Breast epithelium (tissue), 3 donors: ENCODE measurements at regions not wholly inside any gene's neighbourhood (a gene's known extent, or its start where the extent isn't known, plus 50 kb on each side); places are given as distances from the start of the nearest gene placed in this dataset.

ENCODE experiments used
- CTCF ChIP-seq, 3 donors: fragments of 450-650 bp; IDR thresholded peaks; one replicate each; pipeline ENCODE4 v1.5.1; 2016 to 2017; ENCODE audit warnings: antibody characterized with exemption in 3 of 3, mild to moderate bottlenecking in 3 of 3, moderate library complexity in 3 of 3
- POLR2A ChIP-seq: fragments of 450-650 bp; IDR thresholded peaks from one replicate; pipeline ENCODE4 v1.6.1; 2016; ENCODE audit warnings: antibody characterized with exemption, mild to moderate bottlenecking, moderate library complexity
- POLR2AphosphoS5 ChIP-seq, 3 donors: sonication (generic); formaldehyde crosslinking; IDR thresholded peaks; one replicate each; pipeline ENCODE4 v1.6.1; 2017; ENCODE audit warnings: antibody characterized with exemption in 3 of 3

- no peak for TF ChIP-seq POLR2AphosphoS5 (IDR thresholded peaks at IDR 0.05)
- TF ChIP-seq CTCF (IDR thresholded peaks at IDR 0.05) = no peak
- TF ChIP-seq POLR2A = no peak
These were observed 562.8 kb upstream of the BTBD3 start for GRCh38 chr20:11354846-11355245.
